K562 (cell line): ENCODE measurements at regions not wholly inside any gene's neighbourhood (a gene's known extent, or its start where the extent isn't known, plus 50 kb on each side); places are given as distances from the start of the nearest gene placed in this dataset.

ENCODE experiments used
- ATAC-seq: fragments of 200-7000 bp; cut with Tn5 transposase; 3 replicates; pipeline ENCODE4 v1.9.1; 2020; ENCODE audit warnings: moderate library complexity
- BruUV-seq: library from RNA; stranded (reverse); fragments of 400-500 nt; replicated peaks from 2 replicates; lab custom pipeline; 2021; lab: Mats Ljungman, UMichigan
- CTCF ChIA-PET: fragments of 300-600 bp; formaldehyde crosslinking; extraction: SDS; loops from one replicate; lab custom pipeline; 2021; ENCODE audit warnings: low intra/inter-chr PET ratio; lab: Yijun Ruan, JAX
- POLR2A ChIA-PET: fragments of 300-600, 350-650 bp; sonication (Branson Sonifier 250); formaldehyde crosslinking; extraction: SDS; loops from one replicate; lab custom pipeline; 2021; ENCODE audit warnings: antibody characterized with exemption, inconsistent platforms; lab: Yijun Ruan, JAX
- DNase-seq, 4 experiments: peaks; one replicate each; pipeline versions ENCODE4 v3.0.0 to v3.0.0-alpha.2; 2011 to 2018; ENCODE audit warnings: low spot score in 3 of 4, mixed read lengths in 3 of 4; ENCODE audit errors: extremely low read depth in 1 of 4
- FAIRE-seq: peaks from 2 replicates; lab custom pipeline; 2011; peaks lifted over from hg19 to GRCh38; lab: Jason Lieb, UNC
- H2AFZ ChIP-seq: 2 replicates; pipeline ENCODE4 v1.6.0; 2011; ENCODE audit warnings: low read depth, low read length, control low read depth, inconsistent platforms
- H3K27ac ChIP-seq: fragments of 200-600 bp; 3 replicates; pipeline ENCODE4 v1.8.0; 2011; ENCODE audit warnings: low read depth, mild to moderate bottlenecking, control low read depth, inconsistent platforms, low read length, moderate library complexity, mixed read lengths; ENCODE audit errors: extremely low read depth
- H3K27me3 ChIP-seq, 2 experiments: fragments of 300-600 bp in 1 of 2; 2 replicates in 1 of 2; 3 replicates in 1 of 2; pipeline versions ENCODE4 v1.6.0 to v1.8.0; 2011; ENCODE audit warnings: inconsistent platforms in 2 of 2, low read length in 2 of 2, mild to moderate bottlenecking in 1 of 2, mixed read lengths in 1 of 2, moderate library complexity in 1 of 2; ENCODE audit not compliant: control insufficient read depth in 2 of 2, insufficient read depth in 2 of 2
- H3K36me3 ChIP-seq: fragments of 300-600 bp; 3 replicates; pipeline ENCODE4 v1.8.0; 2011; ENCODE audit warnings: mild to moderate bottlenecking, low read length, inconsistent platforms; ENCODE audit not compliant: control insufficient read depth, insufficient read depth
- H3K4me1 ChIP-seq, 2 experiments: fragments of 200-600 bp in 1 of 2; replicated peaks in 1 of 2; 2 replicates in 1 of 2; 3 replicates in 1 of 2; pipeline versions ENCODE4 v1.5.1 to v1.8.0; 2011; ENCODE audit warnings: inconsistent platforms in 2 of 2, low read length in 2 of 2, mild to moderate bottlenecking in 1 of 2, mixed read lengths in 1 of 2, moderate library complexity in 1 of 2; ENCODE audit not compliant: control insufficient read depth in 2 of 2, insufficient read depth in 2 of 2
- H3K4me2 ChIP-seq: 2 replicates; pipeline ENCODE4 v1.6.1; 2011; ENCODE audit warnings: low read length, control low read depth, inconsistent platforms, mixed read lengths; ENCODE audit not compliant: insufficient read depth
- H3K4me3 ChIP-seq: fragments of 200-600 bp; sonication (generic), shearing (Covaris generic); 2 replicates; pipeline ENCODE4 v1.5.1; 2016; ENCODE audit warnings: control low read depth, inconsistent platforms
- H3K79me2 ChIP-seq: fragments of 200-600 bp; 3 replicates; pipeline ENCODE4 v1.8.0; 2011; ENCODE audit warnings: low read length, inconsistent platforms; ENCODE audit not compliant: control insufficient read depth, insufficient read depth
- H3K9ac ChIP-seq, 2 experiments: 2 replicates each; pipeline versions ENCODE4 v1.6.0 to v1.6.1; 2011; ENCODE audit warnings: low read depth in 2 of 2, low read length in 2 of 2, control low read depth in 1 of 2, inconsistent platforms in 1 of 2, mild to moderate bottlenecking in 1 of 2, mixed read lengths in 1 of 2; ENCODE audit not compliant: insufficient read depth in 1 of 2
- H3K9me1 ChIP-seq: one replicate; pipeline ENCODE4 v1.6.0; 2011; ENCODE audit warnings: inconsistent platforms, mild to moderate bottlenecking, low read length, moderate library complexity; ENCODE audit not compliant: control insufficient read depth, insufficient read depth
- H3K9me3 ChIP-seq: replicated peaks from 2 replicates; pipeline ENCODE4 v1.5.1; 2011; ENCODE audit warnings: low read depth, low read length, inconsistent platforms; ENCODE audit not compliant: control insufficient read depth, insufficient read depth
- H4K20me1 ChIP-seq: replicated peaks from 2 replicates; pipeline ENCODE4 v1.6.1; 2011; ENCODE audit warnings: low read length, inconsistent platforms, mixed read lengths; ENCODE audit not compliant: control insufficient read depth, insufficient read depth
- CBX3 ChIP-seq, 2 experiments: IDR thresholded peaks; 1 replicate in 1 of 2; 2 replicates in 1 of 2; pipeline ENCODE4 v1.6.1; 2012; ENCODE audit warnings: inconsistent platforms in 2 of 2, low read length in 2 of 2, borderline replicate concordance in 1 of 2, control low read depth in 1 of 2
- MAZ ChIP-seq, 2 experiments: fragments of 450-650 bp in 1 of 2; sonication (generic) in 1 of 2; formaldehyde crosslinking; IDR thresholded peaks in 1 of 2; conservative IDR thresholded peaks in 1 of 2; 2 replicates each; pipeline versions ENCODE4 v1.4.0 to v1.5.0; 2020; ENCODE audit warnings: mild to moderate bottlenecking in 1 of 2, missing genetic modification reagents in 1 of 2
- NFE2L1 ChIP-seq: fragments of 450-650 bp; IDR thresholded peaks from 2 replicates; pipeline ENCODE4 v1.6.1; 2016; ENCODE audit warnings: missing genetic modification characterization, low read depth, mild to moderate bottlenecking, missing compliant biosample characterization, moderate library complexity, borderline replicate concordance
- RFX1 ChIP-seq: fragments of 450-650 bp; IDR thresholded peaks from 2 replicates; pipeline ENCODE4 v1.6.1; 2016; ENCODE audit warnings: mild to moderate bottlenecking, moderate library complexity
- SRSF7 ChIP-seq: fragments of 200-400 bp; formaldehyde crosslinking; optimal IDR thresholded peaks from 2 replicates; pipeline ENCODE3; 2017; ENCODE audit warnings: mild to moderate bottlenecking, low read depth, low read length
- ZFP30 ChIP-seq: fragments of 250-450 bp; sonication (Bioruptor Pico); IDR thresholded peaks from 2 replicates; pipeline ENCODE4 v1.8.0; 2022; ENCODE audit warnings: moderate library complexity, mild to moderate bottlenecking, inconsistent platforms, borderline replicate concordance
- ZNF583 ChIP-seq: fragments of 250-450 bp; sonication (Bioruptor Pico); IDR thresholded peaks from 2 replicates; pipeline ENCODE4 v1.4.0; 2020
- WGBS: fragments of 100-300 bp; shearing (Covaris generic); methylation state at CpG from one replicate; pipeline ENCODE4 v1.1.6; 2016; ENCODE audit warnings: low coverage, mixed read lengths; ENCODE audit not compliant: insufficient coverage; ENCODE audit errors: missing lambda C conversion rate; 5-methylcytosine and 5-hydroxymethylcytosine counted together
- in situ Hi-C: fragments of 300-500 bp; cut with MboI; formaldehyde crosslinking; loops from 4 replicates; pipeline ENCODE4 v1.15.0; 2018; ENCODE audit warnings: inconsistent platforms, mixed read lengths
- intact Hi-C: fragments of 100-400 bp; cut with micrococcal nuclease; formaldehyde crosslinking; loops from 2 replicates; pipeline ENCODE4 v1.14.2; 2022
- TF ChIP-seq, protein P1 (sequence below), 2 experiments: IDR thresholded peaks; 2 replicates each; pipeline ENCODE4 v1.6.1; 2012; ENCODE audit warnings: improper control_type of control experiment in 2 of 2, low read depth in 2 of 2, low read length in 2 of 2, borderline replicate concordance in 1 of 2
- TF ChIP-seq, protein P2 (sequence below), 2 experiments: fragments of 450-650 bp; IDR thresholded peaks; 2 replicates each; pipeline ENCODE4 v1.6.1; 2018; ENCODE audit warnings: mild to moderate bottlenecking in 2 of 2, low read depth in 1 of 2; ENCODE audit not compliant: partially characterized antibody in 2 of 2

DNA sequence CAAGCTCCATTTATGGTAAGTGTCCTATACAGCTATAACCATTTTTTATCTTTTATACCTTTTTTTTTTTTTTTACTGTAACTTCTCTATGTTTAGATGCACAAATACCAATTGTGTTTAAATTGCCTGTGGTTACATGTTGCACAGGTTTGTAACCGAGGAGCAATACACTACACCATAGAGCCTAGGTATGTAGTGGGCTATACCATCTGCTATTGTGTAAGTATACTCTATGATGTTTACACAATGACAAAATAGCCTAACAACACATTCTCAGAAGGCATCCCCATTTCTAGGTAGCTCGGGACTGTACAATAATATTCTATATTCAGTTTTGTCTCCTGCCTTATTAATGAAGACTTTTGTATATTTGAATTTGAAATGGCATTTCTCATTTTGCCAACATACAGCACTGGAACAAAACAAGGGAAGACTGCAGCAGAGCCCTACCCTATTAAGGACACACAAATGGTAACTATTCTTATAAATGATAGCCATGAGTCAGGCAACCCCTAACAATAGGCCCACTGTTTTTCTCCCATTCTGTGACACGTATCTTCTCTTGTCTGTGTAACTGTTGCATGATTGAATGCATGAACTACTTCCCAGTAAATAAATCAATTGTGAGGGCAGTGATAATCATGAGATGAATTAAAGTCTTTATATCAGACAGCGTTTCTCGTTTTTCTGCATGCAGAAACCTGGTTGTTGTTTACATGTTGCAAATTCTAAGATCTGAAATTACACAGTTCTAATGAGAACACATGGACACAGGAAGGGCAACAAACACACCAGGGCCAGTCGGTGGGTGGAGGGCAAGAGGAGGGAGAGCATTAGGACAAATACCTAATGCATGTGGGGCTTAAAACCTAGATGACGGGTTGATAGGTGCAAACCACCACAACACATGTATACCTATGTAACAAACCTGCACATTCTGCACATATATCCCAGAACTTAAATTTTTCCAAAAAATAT is 173.9 kb downstream of the EPM2A start (continued):
- TF ChIP-seq, protein P1, sequence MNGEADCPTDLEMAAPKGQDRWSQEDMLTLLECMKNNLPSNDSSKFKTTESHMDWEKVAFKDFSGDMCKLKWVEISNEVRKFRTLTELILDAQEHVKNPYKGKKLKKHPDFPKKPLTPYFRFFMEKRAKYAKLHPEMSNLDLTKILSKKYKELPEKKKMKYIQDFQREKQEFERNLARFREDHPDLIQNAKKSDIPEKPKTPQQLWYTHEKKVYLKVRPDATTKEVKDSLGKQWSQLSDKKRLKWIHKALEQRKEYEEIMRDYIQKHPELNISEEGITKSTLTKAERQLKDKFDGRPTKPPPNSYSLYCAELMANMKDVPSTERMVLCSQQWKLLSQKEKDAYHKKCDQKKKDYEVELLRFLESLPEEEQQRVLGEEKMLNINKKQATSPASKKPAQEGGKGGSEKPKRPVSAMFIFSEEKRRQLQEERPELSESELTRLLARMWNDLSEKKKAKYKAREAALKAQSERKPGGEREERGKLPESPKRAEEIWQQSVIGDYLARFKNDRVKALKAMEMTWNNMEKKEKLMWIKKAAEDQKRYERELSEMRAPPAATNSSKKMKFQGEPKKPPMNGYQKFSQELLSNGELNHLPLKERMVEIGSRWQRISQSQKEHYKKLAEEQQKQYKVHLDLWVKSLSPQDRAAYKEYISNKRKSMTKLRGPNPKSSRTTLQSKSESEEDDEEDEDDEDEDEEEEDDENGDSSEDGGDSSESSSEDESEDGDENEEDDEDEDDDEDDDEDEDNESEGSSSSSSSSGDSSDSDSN (IDR thresholded peaks at IDR 0.05; ENCODE audit: borderline replicate concordance in 1 of 2, low read depth in 2 of 2, low read length in 2 of 2): no peak
- TF ChIP-seq MAZ (CRISPR knock-in tag; conservative IDR thresholded peaks at IDR 0.05 in 1 of 2, IDR thresholded peaks at IDR 0.05 in 1 of 2): no peak
- TF ChIP-seq, all 486 proteins: peak for 0

DNA sequence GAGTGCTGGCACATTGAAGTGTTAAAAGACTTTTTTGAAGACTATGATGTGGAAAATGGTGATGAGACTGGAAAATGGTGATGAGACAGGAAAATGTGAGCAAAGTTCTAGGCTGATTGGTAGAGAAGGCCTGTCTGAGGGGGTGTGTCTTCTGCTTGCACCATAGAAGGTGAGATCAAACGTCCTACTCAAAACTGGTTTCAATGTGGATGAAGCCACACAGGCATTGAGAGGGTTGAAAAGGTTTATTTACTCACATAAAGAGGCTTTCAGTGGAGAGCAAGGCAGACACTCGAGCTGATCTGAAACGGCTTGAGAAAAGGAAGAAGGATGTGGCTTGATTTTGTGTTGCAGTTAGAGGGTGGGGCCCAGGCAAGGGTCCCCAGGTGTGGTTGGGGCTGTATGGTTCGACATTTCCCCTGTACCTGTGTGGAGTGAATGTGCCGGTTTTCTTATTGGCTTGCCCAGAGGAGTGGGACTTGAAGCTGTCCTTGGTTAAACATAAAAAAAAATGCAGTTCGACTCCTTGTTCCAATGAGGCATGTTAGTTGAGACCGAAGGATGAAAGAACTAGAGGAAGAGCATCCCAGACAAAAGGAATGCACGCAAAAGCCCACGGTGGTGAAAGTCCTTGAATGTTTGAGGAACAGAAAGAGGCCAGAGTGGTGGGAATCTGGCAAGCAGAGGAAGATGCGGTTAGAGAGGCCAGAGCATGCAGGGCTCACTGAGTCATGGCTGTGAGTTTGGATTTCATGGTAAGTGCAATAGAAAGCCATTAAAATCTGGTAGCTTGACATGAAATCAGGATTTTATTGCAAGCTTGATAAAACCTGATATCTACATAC is 172.3 kb downstream of the EPM2A start:
- H3K4me2 ChIP-seq: no peak overlapping the region
- H3K27ac ChIP-seq: no peak overlapping the region
- H2AFZ ChIP-seq: no peak overlapping the region
- WGBS: under 1% methylated on average over 10 of the region's 10 CpGs
- H3K79me2 ChIP-seq: no peaks in the 10 kb centered on the region
- DNase-seq (no peak), FAIRE-seq (no peak), ATAC-seq (no peak)
- ChIA-PET POLR2A (no interaction called here), CTCF (no interaction called here)
- H3K4me3 ChIP-seq: no peak overlapping the region
- no peaks in the 10 kb centered on the region for H3K27me3 ChIP-seq
- H3K4me1 ChIP-seq: no peaks in the 10 kb centered on the region
- H3K36me3 ChIP-seq: no peaks in the 10 kb centered on the region
- no TSS peak for BruUV-seq
- intact Hi-C loops: no loop called here
- H3K9ac ChIP-seq: no peak overlapping the region
- in situ Hi-C loops: no loop called here
- H4K20me1 ChIP-seq: no peaks in the 10 kb centered on the region
- H3K9me3 ChIP-seq: no peaks in the 10 kb centered on the region; the same call in 1 of the 2 replicates
- no peaks in the 10 kb centered on the region for H3K9me1 ChIP-seq
- TF ChIP-seq, protein P2, sequence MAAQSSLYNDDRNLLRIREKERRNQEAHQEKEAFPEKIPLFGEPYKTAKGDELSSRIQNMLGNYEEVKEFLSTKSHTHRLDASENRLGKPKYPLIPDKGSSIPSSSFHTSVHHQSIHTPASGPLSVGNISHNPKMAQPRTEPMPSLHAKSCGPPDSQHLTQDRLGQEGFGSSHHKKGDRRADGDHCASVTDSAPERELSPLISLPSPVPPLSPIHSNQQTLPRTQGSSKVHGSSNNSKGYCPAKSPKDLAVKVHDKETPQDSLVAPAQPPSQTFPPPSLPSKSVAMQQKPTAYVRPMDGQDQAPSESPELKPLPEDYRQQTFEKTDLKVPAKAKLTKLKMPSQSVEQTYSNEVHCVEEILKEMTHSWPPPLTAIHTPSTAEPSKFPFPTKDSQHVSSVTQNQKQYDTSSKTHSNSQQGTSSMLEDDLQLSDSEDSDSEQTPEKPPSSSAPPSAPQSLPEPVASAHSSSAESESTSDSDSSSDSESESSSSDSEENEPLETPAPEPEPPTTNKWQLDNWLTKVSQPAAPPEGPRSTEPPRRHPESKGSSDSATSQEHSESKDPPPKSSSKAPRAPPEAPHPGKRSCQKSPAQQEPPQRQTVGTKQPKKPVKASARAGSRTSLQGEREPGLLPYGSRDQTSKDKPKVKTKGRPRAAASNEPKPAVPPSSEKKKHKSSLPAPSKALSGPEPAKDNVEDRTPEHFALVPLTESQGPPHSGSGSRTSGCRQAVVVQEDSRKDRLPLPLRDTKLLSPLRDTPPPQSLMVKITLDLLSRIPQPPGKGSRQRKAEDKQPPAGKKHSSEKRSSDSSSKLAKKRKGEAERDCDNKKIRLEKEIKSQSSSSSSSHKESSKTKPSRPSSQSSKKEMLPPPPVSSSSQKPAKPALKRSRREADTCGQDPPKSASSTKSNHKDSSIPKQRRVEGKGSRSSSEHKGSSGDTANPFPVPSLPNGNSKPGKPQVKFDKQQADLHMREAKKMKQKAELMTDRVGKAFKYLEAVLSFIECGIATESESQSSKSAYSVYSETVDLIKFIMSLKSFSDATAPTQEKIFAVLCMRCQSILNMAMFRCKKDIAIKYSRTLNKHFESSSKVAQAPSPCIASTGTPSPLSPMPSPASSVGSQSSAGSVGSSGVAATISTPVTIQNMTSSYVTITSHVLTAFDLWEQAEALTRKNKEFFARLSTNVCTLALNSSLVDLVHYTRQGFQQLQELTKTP (IDR thresholded peaks at IDR 0.05; ENCODE audit: low read depth in 1 of 2, partially characterized antibody in 2 of 2): no peak
- TF ChIP-seq RFX1: no peak
- TF ChIP-seq ZFP30 (CRISPR knock-in tag): no peak
- TF ChIP-seq NFE2L1 (tag): no peak
- TF ChIP-seq SRSF7: no peak
- TF ChIP-seq CBX3 (IDR thresholded peaks at IDR 0.05; ENCODE audit: borderline replicate concordance in 1 of 2, low read length in 2 of 2): no peak
- TF ChIP-seq ZNF583 (CRISPR knock-in tag): no peak
